GM19324 (cell line): ENCODE measurements at regions not wholly inside any gene's neighbourhood (a gene's known extent, or its start where the extent isn't known, plus 50 kb on each side); places are given as distances from the start of the nearest gene placed in this dataset.
"Not testable (repeated sequence)": the region's sequence is repeated elsewhere in the genome, so short reads cannot be mapped to it uniquely, and the experiment has no call there.

Experiments used
- ATAC-seq: cut with Tn5 transposase; IDR thresholded peaks from one replicate; pipeline ENCODE4 v1.9.1; 2021; ENCODE audit warnings: mild to moderate bottlenecking, moderate library complexity; ENCODE audit not compliant: unreplicated experiment, low FRiP score

- not testable (repeated sequence) for ATAC-seq
Observed at GRCh38 chr12:9543341-9543740, 64.4 kb downstream of the KLRB1 start.

GRCh38 chr12:9542827-9543226 is 64.9 kb downstream of the KLRB1 start:
- ATAC-seq = not testable (repeated sequence)

GRCh38 chr12:9515925-9516324 is 91.8 kb downstream of the KLRB1 start:
- not testable (repeated sequence) for ATAC-seq

DNA sequence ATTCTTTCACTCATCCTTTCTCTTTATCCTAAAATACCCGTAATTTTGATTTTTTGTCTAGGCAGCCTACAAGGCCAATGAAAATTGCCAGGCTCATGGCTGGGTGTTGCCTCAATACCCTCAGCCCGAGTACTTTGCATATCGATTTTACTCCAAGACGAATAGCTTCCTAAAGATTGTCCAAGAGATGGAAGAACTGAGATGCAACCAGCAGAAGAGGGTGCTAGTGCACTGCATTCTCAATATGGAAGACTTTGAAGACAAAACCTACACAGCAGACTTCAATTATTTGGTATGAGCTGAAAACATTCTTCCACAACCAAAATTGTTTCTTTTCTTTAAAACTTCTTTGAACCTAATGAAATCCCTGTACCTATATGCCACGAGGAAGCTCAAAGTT is 95.0 kb downstream of the KLRB1 start:
- ATAC-seq = not testable (repeated sequence)

- not testable (repeated sequence) for ATAC-seq
Observed at GRCh38 chr12:9510392-9511011, 97.2 kb downstream of the KLRB1 start.

DNA sequence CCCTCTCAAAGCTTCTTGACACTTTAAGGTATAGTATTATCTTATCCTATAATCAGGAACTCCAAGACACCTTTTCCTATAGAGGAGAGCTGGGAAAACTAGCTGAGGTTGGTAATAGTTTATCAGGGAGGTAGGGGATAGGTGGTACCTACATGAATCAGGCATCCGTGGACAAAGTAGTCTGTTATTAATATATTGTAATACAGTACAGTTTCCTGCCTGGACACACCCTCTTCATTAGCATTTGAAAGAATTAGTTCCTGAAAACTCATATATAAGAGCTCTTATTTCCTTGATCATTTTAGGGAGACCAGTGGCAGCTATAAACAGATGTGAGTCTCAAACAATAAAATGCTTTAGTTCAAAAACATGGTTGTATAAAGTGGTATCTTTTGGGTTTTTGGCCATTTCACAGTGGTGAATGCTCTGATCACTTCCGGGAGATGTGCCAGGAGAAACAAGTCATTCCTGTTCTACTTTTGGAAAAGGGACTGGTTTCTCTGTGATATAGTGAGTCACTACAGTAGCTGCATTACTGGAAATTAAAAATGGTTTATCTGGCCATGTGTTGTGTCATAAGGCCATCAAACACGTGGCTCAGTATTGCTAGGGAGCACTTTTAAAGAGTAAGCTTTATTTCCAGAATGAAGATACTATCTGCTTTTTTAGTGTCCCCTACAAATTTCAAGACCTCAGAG is 98.1 kb downstream of the KLRB1 start:
- ATAC-seq = no peak

GRCh38 chr12:9506746-9507145 is 101.0 kb downstream of the KLRB1 start:
- ATAC-seq = no peak

DNA sequence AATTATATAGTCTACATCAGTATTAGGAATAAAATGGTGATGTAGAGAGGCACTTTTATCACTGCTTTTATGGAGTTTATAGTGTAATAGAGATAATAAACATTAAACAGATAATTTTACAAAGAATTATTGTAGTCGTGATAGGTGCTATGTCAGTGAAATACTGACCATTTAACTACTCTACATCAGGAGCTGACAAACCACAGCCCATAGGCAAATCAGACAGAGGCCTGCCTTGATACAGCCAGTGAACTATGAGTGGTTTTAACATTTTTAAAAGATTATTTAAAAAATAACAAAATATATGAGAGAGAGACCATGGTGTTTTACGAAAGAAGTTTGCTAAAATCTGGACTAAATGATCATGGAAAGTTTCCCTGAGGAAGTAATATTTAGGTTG is 104.3 kb downstream of the KLRB1 start:
- peak; percentile 48 for ATAC-seq

GRCh38 chr12:9502845-9503244 is 104.9 kb downstream of the KLRB1 start:
- not testable (repeated sequence) for ATAC-seq

DNA sequence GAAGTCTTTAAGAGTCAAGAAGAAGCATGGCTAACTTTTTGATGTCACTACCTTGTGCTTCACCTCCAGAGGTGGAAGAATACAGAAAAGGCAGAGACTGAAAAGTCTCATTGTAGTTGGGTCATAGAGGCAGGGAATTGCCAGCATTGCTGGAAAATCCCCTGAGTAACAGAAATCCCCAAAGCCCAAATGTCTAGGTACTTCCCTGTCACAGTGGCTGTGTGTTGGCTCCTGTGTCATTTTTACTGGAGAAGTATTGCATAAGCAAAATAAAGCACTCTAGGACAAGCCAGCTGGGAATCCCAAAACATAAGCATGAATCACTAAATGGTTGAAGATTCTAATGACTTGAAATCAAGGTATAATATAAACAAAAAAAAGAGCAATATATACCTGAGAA is 114.4 kb downstream of the KLRB1 start:
- ATAC-seq = not testable (repeated sequence)

DNA sequence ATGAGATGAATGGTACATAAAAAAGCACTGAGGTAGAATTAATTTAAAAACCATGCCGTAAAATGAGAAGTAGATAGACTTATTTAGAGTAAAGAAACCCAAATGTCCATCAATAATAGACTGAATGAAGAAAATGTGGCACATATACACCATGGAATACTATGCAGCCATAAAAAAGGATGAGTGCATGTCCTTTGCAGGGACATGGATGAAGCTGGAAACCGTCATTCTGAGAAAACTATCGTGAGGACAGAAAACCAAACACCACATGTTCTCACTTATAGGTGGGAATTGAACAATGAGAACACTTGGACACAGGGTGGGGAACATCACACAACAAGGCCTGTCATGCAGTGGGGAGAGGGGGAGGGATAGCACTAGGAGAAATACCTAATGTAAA is 126.4 kb downstream of the KLRB1 start:
- not testable (repeated sequence) for ATAC-seq

GRCh38 chr12:9474197-9474596 is 133.5 kb downstream of the KLRB1 start:
- ATAC-seq = not testable (repeated sequence)

DNA sequence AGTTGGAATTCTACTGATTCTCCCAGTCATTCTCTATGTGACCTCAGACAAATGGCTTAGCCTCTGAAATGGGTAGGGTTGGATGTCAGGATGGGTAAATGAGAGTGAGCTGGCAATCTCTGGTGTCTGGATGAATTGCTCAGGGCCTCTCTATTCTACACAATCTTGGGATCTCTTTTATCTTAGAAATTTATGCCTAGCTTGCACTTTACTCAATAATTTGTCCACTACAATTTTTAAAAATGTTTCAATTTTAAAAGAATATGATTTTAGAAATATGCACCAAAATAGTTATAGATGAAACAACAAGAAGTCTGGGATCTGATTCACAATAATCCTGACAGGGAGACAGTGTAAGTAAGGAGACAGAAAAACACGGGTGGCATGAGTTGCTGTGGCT is 134.1 kb downstream of the KLRB1 start:
- ATAC-seq = not testable (repeated sequence)

GRCh38 chr12:9471501-9471900 is 136.2 kb downstream of the KLRB1 start:
- ATAC-seq = not testable (repeated sequence)

DNA sequence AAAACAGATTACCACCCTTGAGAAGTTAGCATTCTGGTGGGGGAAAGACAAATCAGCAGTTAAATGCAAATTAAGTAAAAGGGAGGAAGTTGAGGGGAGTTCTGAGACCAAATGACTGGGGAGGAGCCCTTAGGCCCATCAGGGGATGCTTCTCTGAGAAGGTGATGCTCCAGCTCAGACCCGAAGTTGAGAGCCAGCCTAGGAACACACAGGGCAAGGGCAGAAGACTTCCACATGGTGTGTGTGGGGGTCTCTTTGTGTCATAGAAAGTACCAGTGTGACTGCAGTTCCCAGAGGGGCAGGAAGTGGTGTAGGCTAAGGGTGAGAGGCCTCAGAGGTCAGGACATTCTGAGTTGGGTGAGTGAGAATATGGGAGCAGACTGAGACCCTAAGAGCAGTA is 137.3 kb downstream of the KLRB1 start:
- ATAC-seq = not testable (repeated sequence)

DNA sequence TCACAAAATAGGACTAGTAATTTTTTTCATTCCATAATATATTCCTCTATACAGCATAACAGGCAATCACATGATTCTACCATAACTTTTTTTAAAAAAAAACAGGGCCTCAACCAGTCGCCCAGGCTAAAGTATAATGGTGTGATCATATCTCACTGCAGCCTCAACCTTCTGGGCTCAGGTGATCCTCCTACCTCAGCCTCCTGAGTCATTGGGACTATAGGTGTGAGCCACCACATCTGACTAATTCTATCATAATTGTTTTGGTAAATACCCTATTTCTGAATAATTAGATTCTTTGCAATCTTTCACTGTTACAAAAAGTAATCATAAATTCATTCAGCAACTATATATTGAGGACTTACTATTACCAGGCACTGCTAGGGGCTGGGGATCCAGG is 137.8 kb downstream of the KLRB1 start:
- ATAC-seq = not testable (repeated sequence)

GRCh38 chr12:9469463-9469862 is 138.3 kb downstream of the KLRB1 start:
- ATAC-seq = not testable (repeated sequence)

DNA sequence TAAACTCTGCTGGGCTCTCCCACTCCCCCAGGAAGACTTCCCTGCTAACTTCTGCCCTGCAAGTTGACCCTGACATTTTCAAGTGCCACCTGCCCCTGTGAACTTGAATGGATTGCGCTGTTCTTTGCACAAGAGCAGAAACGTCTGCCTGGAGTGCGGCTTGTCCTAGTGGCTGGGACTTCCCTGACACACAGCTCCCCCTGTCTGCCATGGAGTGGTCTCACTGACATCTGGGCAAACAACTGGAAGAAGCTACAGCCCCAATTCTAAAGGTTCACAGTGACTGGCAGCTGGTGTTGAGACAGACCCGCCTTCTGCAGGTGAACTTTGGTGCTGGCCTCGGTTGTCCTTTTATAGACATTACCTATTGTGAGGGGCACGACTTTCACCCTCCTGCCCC is 138.7 kb downstream of the KLRB1 start:
- ATAC-seq = not testable (repeated sequence)

DNA sequence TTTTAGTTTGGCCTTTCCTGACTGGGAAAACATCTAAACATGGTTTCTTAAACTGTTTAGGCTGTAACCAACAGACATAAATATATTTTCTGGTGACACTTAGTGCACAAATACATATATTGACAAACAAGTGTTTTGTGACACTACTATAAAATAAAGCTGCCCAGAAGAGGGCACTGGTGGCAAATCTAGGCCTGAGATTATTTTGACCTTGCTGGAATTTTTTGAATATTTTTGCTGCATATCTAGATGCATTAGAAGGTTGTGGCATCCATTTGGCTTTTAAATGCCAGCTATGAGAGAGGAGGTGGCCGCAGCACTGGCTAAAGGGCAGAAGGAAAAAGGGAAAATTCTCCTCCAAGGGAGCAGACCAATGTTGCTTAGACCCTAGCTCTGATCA is 139.6 kb downstream of the KLRB1 start:
- not testable (repeated sequence) for ATAC-seq

DNA sequence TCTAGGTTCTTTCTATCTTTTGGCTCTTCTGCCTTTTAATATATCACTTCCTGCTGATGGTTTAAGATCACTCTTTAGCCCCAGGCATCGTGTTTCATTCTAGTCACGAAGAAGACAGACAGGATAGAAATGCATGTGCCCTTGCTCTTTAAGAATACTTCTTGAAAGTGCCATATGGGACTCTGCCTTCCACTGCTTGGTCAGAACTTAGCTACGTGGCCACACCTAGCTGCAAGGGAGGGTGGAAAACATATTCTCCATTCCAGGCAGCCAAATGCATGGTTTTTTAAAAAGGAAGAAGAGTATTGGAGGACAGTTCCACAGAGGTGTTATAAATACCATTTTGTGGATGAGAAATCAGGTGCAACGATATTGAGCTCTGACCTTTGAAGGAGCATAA is 143.3 kb downstream of the KLRB1 start:
- no peak for ATAC-seq

- not testable (repeated sequence) for ATAC-seq
Observed at GRCh38 chr12:9455516-9455915, 152.2 kb downstream of the KLRB1 start.

DNA sequence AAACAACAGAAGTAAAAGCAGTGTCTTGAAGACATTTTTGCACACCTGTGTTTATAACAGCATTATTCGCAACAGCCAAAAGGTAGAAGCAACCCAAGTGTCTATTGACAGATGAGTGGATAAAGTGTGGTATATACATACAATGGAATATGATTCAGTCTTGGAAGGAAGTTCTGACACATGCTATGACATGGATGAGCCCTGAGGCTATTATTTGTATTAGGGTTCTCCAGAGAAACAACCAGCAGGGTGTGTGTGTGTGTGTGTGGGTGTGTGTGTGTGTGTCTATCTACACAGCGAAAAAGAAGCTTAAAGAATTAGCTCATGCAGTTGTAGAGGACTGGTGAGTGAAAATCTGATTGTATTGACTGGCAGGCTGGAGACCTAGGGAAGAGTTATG is 153.7 kb downstream of the KLRB1 start:
- not testable (repeated sequence) for ATAC-seq
